C4-2B (cell line): ENCODE measurements at regions not wholly inside any gene's neighbourhood (a gene's known extent, or its start where the extent isn't known, plus 50 kb on each side); places are given as distances from the start of the nearest gene placed in this dataset.

Experiments used
- ZFX ChIP-seq: fragments of 450-650 bp; IDR thresholded peaks from 2 replicates; pipeline ENCODE4 v1.6.1; 2017
- TF ChIP-seq, protein P1 (sequence below): fragments of 450-650 bp; conservative IDR thresholded peaks from 2 replicates; pipeline ENCODE4 v1.5.1; 2017; ENCODE audit warnings: mild to moderate bottlenecking

DNA sequence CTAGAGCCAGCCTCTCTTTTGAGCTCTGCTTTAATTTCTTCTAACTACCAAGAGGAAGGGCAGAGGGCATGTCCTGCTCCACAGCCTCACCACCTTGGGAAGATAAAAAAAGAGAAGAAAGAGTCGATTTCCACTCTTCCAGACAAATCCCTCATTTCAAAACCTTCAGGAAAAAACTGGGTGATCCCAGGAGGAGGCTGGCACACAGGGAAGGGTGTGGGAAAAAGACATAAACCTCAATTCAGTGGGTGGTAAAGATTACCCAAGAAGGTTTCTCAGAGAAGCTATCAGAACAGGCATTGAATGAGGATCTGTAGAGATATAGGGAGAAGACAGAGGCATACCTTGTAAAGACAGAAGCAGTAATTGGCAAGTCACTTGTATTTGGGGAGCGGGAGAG, 79.9 kb upstream of the CRHR1 start:
- TF ChIP-seq, protein P1, sequence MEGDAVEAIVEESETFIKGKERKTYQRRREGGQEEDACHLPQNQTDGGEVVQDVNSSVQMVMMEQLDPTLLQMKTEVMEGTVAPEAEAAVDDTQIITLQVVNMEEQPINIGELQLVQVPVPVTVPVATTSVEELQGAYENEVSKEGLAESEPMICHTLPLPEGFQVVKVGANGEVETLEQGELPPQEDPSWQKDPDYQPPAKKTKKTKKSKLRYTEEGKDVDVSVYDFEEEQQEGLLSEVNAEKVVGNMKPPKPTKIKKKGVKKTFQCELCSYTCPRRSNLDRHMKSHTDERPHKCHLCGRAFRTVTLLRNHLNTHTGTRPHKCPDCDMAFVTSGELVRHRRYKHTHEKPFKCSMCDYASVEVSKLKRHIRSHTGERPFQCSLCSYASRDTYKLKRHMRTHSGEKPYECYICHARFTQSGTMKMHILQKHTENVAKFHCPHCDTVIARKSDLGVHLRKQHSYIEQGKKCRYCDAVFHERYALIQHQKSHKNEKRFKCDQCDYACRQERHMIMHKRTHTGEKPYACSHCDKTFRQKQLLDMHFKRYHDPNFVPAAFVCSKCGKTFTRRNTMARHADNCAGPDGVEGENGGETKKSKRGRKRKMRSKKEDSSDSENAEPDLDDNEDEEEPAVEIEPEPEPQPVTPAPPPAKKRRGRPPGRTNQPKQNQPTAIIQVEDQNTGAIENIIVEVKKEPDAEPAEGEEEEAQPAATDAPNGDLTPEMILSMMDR = no peak
- no peak for TF ChIP-seq ZFX
